CD14-positive monocyte (primary cell): ENCODE measurements at regions not wholly inside any gene's neighbourhood (a gene's known extent, or its start where the extent isn't known, plus 50 kb on each side); places are given as distances from the start of the nearest gene placed in this dataset.
"Not testable (repeated sequence)": the region's sequence is repeated elsewhere in the genome, so short reads cannot be mapped to it uniquely, and the experiment has no call there.

Experiments
- DNase-seq, 3 donors: peaks; one replicate each; pipeline ENCODE4 v3.0.0-alpha.2; 2011 to 2022
- H2AFZ ChIP-seq: 2 replicates; pipeline ENCODE4 v1.6.0; 2012; ENCODE audit warnings: mild to moderate bottlenecking, low read depth, low read length, inconsistent platforms; ENCODE audit not compliant: insufficient read depth, poor library complexity, severe bottlenecking
- H3K27ac ChIP-seq, 2 donors: 1 replicate in 1 of 2; 2 replicates in 1 of 2; pipeline ENCODE4 v1.5.1; 2012 to 2013; ENCODE audit warnings: low read length in 2 of 2, control low read depth in 1 of 2, inconsistent platforms in 1 of 2, low read depth in 1 of 2, mild to moderate bottlenecking in 1 of 2
- H3K27me3 ChIP-seq, 2 donors: one replicate each; pipeline versions ENCODE4 v1.6.0 to v1.6.1; 2011 to 2013; ENCODE audit warnings: low read length in 2 of 2; ENCODE audit not compliant: control insufficient read depth in 2 of 2, insufficient read depth in 2 of 2
- H3K36me3 ChIP-seq, 2 donors: replicated peaks in 1 of 2; 1 replicate in 1 of 2; 2 replicates in 1 of 2; pipeline versions ENCODE4 v1.5.1 to v1.6.1; 2012 to 2013; ENCODE audit warnings: low read length in 2 of 2, control low read depth in 1 of 2, inconsistent platforms in 1 of 2, mild to moderate bottlenecking in 1 of 2; ENCODE audit not compliant: insufficient read depth in 2 of 2, control insufficient read depth in 1 of 2
- H3K4me1 ChIP-seq, 2 donors: 1 replicate in 1 of 2; 2 replicates in 1 of 2; pipeline versions ENCODE4 v1.5.1 to v1.6.1; 2012 to 2013; ENCODE audit warnings: low read length in 2 of 2, control low read depth in 1 of 2, inconsistent platforms in 1 of 2, mild to moderate bottlenecking in 1 of 2, moderate library complexity in 1 of 2; ENCODE audit not compliant: insufficient read depth in 2 of 2, control insufficient read depth in 1 of 2
- H3K4me2 ChIP-seq: replicated peaks from 2 replicates; pipeline ENCODE3; 2012; ENCODE audit warnings: low read length, moderate library complexity, mild to moderate bottlenecking; ENCODE audit not compliant: poor library complexity, severe bottlenecking; ENCODE audit errors: extremely low read depth
- H3K4me3 ChIP-seq, 3 experiments: fragments of 200-600 bp in 1 of 3; sonication (generic) in 1 of 3; replicated peaks in 1 of 3; 1 replicate in 2 of 3; 2 replicates in 1 of 3; pipeline ENCODE4 v1.5.1; 2011 to 2013; ENCODE audit warnings: low read length in 3 of 3, mild to moderate bottlenecking in 3 of 3, control low read depth in 2 of 3, low read depth in 2 of 3, inconsistent platforms in 1 of 3, moderate library complexity in 1 of 3
- H3K79me2 ChIP-seq: 2 replicates; pipeline ENCODE4 v1.6.0; 2012; ENCODE audit warnings: mild to moderate bottlenecking, control low read depth, inconsistent platforms, low read length, moderate library complexity; ENCODE audit not compliant: insufficient read depth
- H3K9ac ChIP-seq: 2 replicates; pipeline ENCODE4 v1.6.0; 2017; ENCODE audit warnings: low read length, mild to moderate bottlenecking; ENCODE audit not compliant: insufficient read depth, poor library complexity, severe bottlenecking
- H3K9me3 ChIP-seq, 2 donors: replicated peaks in 1 of 2; 1 replicate in 1 of 2; 2 replicates in 1 of 2; pipeline versions ENCODE4 v1.5.1 to v1.6.1; 2012 to 2013; ENCODE audit warnings: low read length in 2 of 2, control low read depth in 1 of 2; ENCODE audit not compliant: control insufficient read depth in 1 of 2, insufficient read depth in 1 of 2
- H4K20me1 ChIP-seq: 2 replicates; pipeline ENCODE4 v1.6.0; 2012; ENCODE audit warnings: mild to moderate bottlenecking, low read length, control low read depth, moderate library complexity; ENCODE audit not compliant: insufficient read depth
- H3K27ac Mint-ChIP-seq, 7 donors: one replicate each; pipeline ENCODE4 v1.8.0; 2020; ENCODE audit warnings: mild to moderate bottlenecking in 7 of 7, mixed read lengths in 7 of 7, moderate library complexity in 6 of 7, inconsistent platforms in 2 of 7
- H3K27me3 Mint-ChIP-seq, 3 donors: one replicate each; pipeline ENCODE4 v1.8.0; 2021 to 2022; ENCODE audit warnings: low read depth in 3 of 3, mild to moderate bottlenecking in 3 of 3, mixed read lengths in 3 of 3, moderate library complexity in 3 of 3, inconsistent platforms in 1 of 3
- H3K36me3 Mint-ChIP-seq, 2 donors: one replicate each; pipeline ENCODE4 v1.8.0; 2020; ENCODE audit warnings: mixed read lengths in 2 of 2, inconsistent platforms in 1 of 2, mild to moderate bottlenecking in 1 of 2
- H3K4me1 Mint-ChIP-seq: one replicate; pipeline ENCODE4 v1.8.0; 2020; ENCODE audit warnings: mild to moderate bottlenecking, mixed read lengths
- H3K4me3 Mint-ChIP-seq, 2 donors: one replicate each; pipeline ENCODE4 v1.8.0; 2020; ENCODE audit warnings: mild to moderate bottlenecking in 2 of 2, mixed read lengths in 2 of 2, moderate library complexity in 1 of 2
- H3K9me3 Mint-ChIP-seq, 7 donors: one replicate each; pipeline ENCODE4 v1.8.0; 2020 to 2022; ENCODE audit warnings: mixed read lengths in 7 of 7, mild to moderate bottlenecking in 6 of 7, moderate library complexity in 6 of 7, inconsistent platforms in 2 of 7
- WGBS: methylation state at CpG from one replicate; pipeline ENCODE4 v1.1.5; 2013; ENCODE audit warnings: missing lambda C conversion rate; ENCODE audit not compliant: insufficient coverage; 5-methylcytosine and 5-hydroxymethylcytosine counted together
- intact Hi-C, 2 donors: fragments of 100-400 bp; cut with micrococcal nuclease; formaldehyde crosslinking; loops; one replicate each; pipeline versions ENCODE4 v1.15.0 to v1.15.1; 2023

GRCh38 chr1:149219539-149219938 lies 116.2 kb upstream of the NBPF9 start:
- H3K79me2 ChIP-seq, H4K20me1 ChIP-seq, DNase-seq, H3K4me1 ChIP-seq, H3K27ac ChIP-seq, H3K9me3 ChIP-seq, H3K27ac Mint-ChIP-seq, H3K27me3 Mint-ChIP-seq, H3K9ac ChIP-seq, intact Hi-C loops, H3K4me2 ChIP-seq, H3K9me3 Mint-ChIP-seq, H3K4me1 Mint-ChIP-seq, H3K4me3 Mint-ChIP-seq, H3K36me3 Mint-ChIP-seq, H3K27me3 ChIP-seq, H2AFZ ChIP-seq, H3K4me3 ChIP-seq, H3K36me3 ChIP-seq: not testable (repeated sequence)
- no CpG with 5 or more reads among the region's 3 CpGs for WGBS

DNA sequence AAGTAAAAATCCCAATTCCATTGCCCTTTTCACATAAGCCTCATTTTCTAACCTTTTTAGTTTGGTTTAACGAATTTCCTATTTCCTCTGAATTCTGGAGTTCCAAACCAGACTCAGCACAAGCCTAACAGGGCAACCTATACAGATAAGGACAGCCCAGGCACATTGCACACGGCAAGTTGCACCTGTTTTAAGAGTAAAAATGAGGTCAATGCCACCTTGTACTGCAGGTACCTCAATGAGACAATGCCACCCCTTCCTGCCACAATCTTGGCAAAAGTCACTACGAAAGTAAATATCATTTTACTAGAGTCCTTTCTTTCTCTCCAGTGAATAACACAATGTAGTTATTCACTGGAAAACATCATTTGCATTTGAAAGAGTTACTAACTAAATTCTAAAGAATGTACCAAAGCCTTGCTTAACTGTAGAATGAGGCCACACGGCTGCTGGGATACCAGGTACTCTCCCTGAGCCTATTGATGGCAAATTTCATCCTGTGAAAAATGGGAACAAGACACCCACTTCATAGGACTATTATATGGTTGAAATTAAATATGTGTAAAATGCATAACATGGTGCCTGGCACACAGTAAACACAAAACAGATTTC lies 117.2 kb upstream of the NBPF9 start:
- WGBS = no CpG with 5 or more reads among the region's 4 CpGs
- H3K79me2 ChIP-seq, H3K27ac ChIP-seq, H4K20me1 ChIP-seq, H3K27ac Mint-ChIP-seq, H3K4me1 Mint-ChIP-seq, H2AFZ ChIP-seq, DNase-seq, H3K36me3 Mint-ChIP-seq, H3K4me3 ChIP-seq, H3K9ac ChIP-seq, H3K4me1 ChIP-seq, H3K27me3 ChIP-seq, intact Hi-C loops, H3K27me3 Mint-ChIP-seq, H3K4me3 Mint-ChIP-seq, H3K4me2 ChIP-seq, H3K9me3 ChIP-seq, H3K9me3 Mint-ChIP-seq, H3K36me3 ChIP-seq: not testable (repeated sequence)

DNA sequence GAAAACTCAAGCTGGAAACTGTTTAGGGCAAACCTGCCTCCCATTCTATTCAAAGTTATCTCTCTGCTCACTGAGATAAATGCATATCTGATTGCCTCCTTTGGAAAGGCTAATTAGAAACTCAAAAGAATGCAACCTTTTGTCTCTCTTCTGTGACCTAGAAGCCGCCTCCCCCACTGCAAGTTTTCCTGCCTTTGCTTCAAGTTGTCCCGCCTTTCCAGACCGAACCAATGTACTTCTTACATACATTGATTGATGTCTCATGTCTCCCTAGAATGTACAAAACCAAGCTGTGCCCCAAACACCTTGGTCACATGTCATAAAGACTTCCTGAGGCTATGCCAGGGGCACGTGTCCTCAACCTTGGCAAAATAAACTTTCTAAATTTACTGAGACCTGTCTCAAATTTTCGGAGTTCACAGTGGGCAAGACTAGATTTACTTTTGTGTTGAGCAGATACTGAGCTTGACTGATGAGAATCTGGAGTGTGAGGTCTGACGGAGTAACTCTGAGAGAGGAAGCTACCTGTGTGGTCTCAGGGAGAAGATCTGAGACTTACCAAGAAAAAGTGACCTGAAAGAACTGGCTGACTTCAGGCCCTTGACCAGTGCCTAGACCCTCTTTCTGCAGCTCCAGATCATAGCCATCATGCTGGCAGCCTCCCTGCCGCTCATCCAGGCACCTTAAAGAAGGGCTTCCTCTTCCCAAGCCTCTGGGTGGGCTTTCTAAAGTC lies 124.7 kb upstream of the NBPF9 start:
- intact Hi-C loops, H3K4me3 ChIP-seq, H3K4me1 ChIP-seq, H3K27ac ChIP-seq, DNase-seq, H2AFZ ChIP-seq, H3K9me3 ChIP-seq, H3K27me3 Mint-ChIP-seq, H3K9me3 Mint-ChIP-seq, H4K20me1 ChIP-seq, H3K9ac ChIP-seq, H3K4me1 Mint-ChIP-seq, H3K27ac Mint-ChIP-seq, H3K4me2 ChIP-seq, H3K36me3 Mint-ChIP-seq, H3K4me3 Mint-ChIP-seq, H3K79me2 ChIP-seq, H3K27me3 ChIP-seq, H3K36me3 ChIP-seq: not testable (repeated sequence)
- WGBS = no CpG with 5 or more reads among the region's 7 CpGs

DNA sequence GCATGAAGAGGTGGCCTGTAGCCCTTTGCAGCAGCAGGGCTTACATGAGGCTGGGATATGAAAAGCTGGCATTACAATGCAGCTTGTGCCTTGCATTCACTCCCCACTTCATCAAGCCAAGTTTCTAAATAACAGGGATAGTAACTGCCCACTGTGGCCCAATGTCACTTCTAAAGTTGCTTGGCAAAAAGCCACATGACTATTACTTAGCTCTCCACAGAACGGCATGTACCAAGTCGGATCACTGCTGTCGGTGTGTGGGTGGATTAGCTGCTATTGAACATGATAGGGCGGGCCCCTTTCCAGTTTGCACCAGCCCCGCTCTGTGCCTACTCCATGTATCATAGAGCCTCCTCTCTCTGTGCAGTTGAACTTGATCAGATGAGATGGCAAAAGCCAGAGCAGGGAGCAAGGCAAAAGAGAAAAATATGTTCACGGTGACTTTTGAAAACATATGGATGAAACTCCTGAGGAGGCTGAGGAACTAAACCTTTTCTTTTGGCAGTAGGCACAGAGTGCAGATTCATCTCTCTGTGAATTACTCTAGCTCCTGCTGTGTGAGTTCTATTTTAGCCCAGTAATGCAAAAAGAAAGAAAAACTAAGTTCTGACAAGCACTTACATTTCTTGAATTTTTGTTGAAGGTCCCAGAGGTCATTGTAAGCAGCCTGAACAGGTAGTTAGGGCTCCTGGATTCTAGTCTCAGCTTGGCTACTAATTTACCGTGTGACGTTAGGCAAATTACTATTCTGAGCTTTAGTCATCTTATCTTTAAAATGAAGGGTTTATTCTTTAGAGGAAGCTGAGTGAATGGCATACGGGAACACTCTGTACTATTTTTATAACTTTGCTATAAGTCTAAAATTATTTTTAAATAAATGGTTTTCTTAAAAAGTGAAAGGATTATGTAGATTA lies 125.6 kb upstream of the NBPF9 start:
- WGBS = no CpG with 5 or more reads among the region's 9 CpGs
- not testable (repeated sequence) for H3K4me3 ChIP-seq, H3K27ac ChIP-seq

More for the DNA sequence above, 125.6 kb upstream of the NBPF9 start:
- H3K4me1 Mint-ChIP-seq, H3K9ac ChIP-seq, H3K27ac Mint-ChIP-seq, H3K4me1 ChIP-seq, H3K27me3 ChIP-seq, H3K36me3 ChIP-seq, H3K27me3 Mint-ChIP-seq, H2AFZ ChIP-seq, intact Hi-C loops, DNase-seq, H3K4me3 Mint-ChIP-seq, H3K36me3 Mint-ChIP-seq, H3K4me2 ChIP-seq, H3K79me2 ChIP-seq, H4K20me1 ChIP-seq, H3K9me3 Mint-ChIP-seq, H3K9me3 ChIP-seq: not testable (repeated sequence)
